Naive B cell (primary cell): ENCODE measurements at regions not wholly inside any gene's neighbourhood (a gene's known extent, or its start where the extent isn't known, plus 50 kb on each side); places are given as distances from the start of the nearest gene placed in this dataset.

Experiments
- ATAC-seq, 2 donors: fragments of 150-1000 bp; cut with Tn5 transposase; 2 replicates each; pipeline ENCODE4 v1.10.0; 2021; ENCODE audit warnings: low read depth in 2 of 2, mild to moderate bottlenecking in 2 of 2, moderate library complexity in 2 of 2
- DNase-seq: peaks from one replicate; pipeline ENCODE4 v3.0.0; 2022
- H3K27ac Mint-ChIP-seq, 6 donors: one replicate each; pipeline ENCODE4 v1.8.0; 2020 to 2022; ENCODE audit warnings: mild to moderate bottlenecking in 6 of 6, mixed read lengths in 6 of 6, moderate library complexity in 5 of 6, inconsistent platforms in 2 of 6
- H3K27me3 Mint-ChIP-seq, 3 donors: one replicate each; pipeline ENCODE4 v1.8.0; 2021 to 2022; ENCODE audit warnings: mixed read lengths in 3 of 3, mild to moderate bottlenecking in 1 of 3
- H3K36me3 Mint-ChIP-seq, 2 donors: one replicate each; pipeline ENCODE4 v1.8.0; 2020 to 2022; ENCODE audit warnings: mixed read lengths in 2 of 2, inconsistent platforms in 1 of 2, mild to moderate bottlenecking in 1 of 2
- H3K4me1 Mint-ChIP-seq, 3 donors: one replicate each; pipeline ENCODE4 v1.8.0; 2020 to 2022; ENCODE audit warnings: mixed read lengths in 3 of 3, inconsistent platforms in 1 of 3, mild to moderate bottlenecking in 1 of 3, moderate library complexity in 1 of 3
- H3K4me3 Mint-ChIP-seq, 8 donors: one replicate each; pipeline ENCODE4 v1.8.0; 2020 to 2022; ENCODE audit warnings: mild to moderate bottlenecking in 8 of 8, mixed read lengths in 8 of 8, moderate library complexity in 8 of 8, inconsistent platforms in 2 of 8
- H3K9me3 Mint-ChIP-seq, 7 donors: one replicate each; pipeline ENCODE4 v1.8.0; 2020 to 2022; ENCODE audit warnings: mixed read lengths in 7 of 7, mild to moderate bottlenecking in 5 of 7, inconsistent platforms in 2 of 7, moderate library complexity in 1 of 7

DNA sequence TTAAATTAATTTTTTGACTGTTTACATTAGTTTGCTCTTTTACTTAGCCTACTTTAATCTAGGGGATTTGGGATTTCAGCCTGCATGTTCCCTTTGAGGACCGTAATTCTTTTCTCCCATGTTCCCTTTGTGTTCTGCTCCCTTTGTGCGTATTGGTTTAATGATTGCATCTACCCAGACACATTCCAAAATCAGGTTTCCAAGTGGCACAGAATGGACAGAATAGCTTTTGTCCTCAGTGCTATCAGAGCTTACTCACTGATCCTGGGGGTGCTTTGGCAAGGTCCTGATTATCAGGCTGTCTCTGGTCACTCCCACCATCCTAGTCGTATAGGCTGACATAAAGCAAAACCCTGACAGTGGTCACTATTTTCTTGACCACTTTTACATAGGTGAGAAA, 867.5 kb downstream of the TSN start:
- DNase-seq, result no peak
- H3K9me3 Mint-ChIP-seq, result peaks cover 6 to 28% (median 16%) of the 10 kb centered on the region in 7 donors
- H3K27me3 Mint-ChIP-seq, result no peaks in the 10 kb centered on the region
- H3K27ac Mint-ChIP-seq, result no peak overlapping the region
- no peaks in the 10 kb centered on the region for H3K4me1 Mint-ChIP-seq
- H3K36me3 Mint-ChIP-seq, result peaks cover under 1 to 3% of the 10 kb centered on the region in 2 donors
- ATAC-seq, result no peak
- H3K4me3 Mint-ChIP-seq, result no peak overlapping the region

DNA sequence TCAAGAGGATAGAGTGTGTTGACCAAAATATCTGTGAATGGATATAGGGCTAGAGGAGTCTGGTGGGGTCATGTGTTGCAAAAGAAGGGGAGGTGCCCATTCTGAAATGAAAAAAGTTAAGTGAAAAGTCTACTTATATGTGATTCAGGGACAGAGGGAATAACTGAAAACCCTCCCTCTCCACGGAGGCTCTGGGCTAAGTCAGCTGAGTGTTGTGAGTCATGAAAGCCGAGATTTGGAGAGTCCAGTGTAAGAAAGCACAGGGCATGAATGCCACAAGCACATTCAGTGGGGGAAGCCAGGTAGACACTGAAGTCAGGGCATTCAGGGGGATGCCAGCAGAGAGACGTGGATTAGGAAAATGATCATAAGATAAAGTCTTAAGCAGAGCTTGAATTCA, 871.9 kb downstream of the TSN start:
- H3K36me3 Mint-ChIP-seq, result no peaks in the 10 kb centered on the region

DNA sequence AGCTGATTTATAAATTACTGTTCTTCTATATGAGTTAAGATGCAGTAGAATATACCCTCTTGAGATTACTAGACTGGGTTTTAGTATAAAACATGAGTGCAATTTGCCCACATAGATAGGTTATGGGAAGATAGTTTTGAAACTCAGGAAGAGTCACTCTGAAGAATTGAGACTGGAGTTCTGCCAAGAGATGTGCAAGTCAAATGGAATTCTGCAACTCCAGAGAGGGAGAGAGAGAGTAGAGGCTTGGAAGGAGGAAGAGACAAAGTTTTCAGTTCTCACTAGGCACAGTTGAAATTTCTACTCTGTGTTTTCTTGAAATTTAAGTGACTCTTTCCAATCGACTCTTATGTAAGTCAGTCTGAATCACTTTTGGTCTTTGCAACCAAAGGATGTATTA, 878.8 kb downstream of the TSN start:
- Mint-ChIP-seq H3K9me3 (peaks cover 2 to 9% (median 4%) of the 10 kb centered on the region in 7 donors), H3K36me3 (no peaks in the 10 kb centered on the region), H3K4me1 (no peaks in the 10 kb centered on the region), H3K4me3 (no peak overlapping the region), H3K27ac (no peak overlapping the region), H3K27me3 (no peaks in the 10 kb centered on the region)
- ATAC-seq (no peak), DNase-seq (no peak)

More for the DNA sequence above, 871.9 kb downstream of the TSN start:
- Mint-ChIP-seq H3K4me3 (peak overlapping the region in 1 of 8 donors; percentile 11), H3K4me1 (no peaks in the 10 kb centered on the region), H3K9me3 (peaks cover 0 to 14% (median 4%) of the 10 kb centered on the region in 7 donors), H3K27me3 (no peaks in the 10 kb centered on the region), H3K27ac (no peak overlapping the region)
- no peak for ATAC-seq
- no peak for DNase-seq

DNA sequence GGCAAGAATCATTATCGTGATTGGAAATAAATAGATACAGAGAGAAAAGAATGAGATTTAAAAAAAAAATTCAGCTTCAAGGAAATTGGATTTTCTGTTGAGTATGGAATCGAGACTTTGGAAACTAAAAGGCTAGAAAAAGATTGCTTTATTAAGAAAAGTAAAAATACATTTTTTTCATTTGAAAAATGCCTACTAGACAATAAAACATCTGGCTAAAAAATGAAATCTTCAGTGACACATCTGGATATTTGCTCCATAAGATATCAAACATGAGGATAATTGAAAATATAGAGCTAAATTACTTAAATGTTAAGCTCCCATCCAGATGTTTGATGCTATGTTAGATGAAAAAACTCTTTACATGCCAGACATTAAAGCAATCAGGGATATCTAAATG, 879.5 kb downstream of the TSN start:
- no peak overlapping the region for H3K4me3 Mint-ChIP-seq
- H3K4me1 Mint-ChIP-seq, result no peaks in the 10 kb centered on the region
- H3K9me3 Mint-ChIP-seq, result peaks cover 2 to 8% (median 4%) of the 10 kb centered on the region in 7 donors
- no peaks in the 10 kb centered on the region for H3K36me3 Mint-ChIP-seq
- DNase-seq (no peak), ATAC-seq (no peak)
- no peaks in the 10 kb centered on the region for H3K27me3 Mint-ChIP-seq
- H3K27ac Mint-ChIP-seq, result no peak overlapping the region

DNA sequence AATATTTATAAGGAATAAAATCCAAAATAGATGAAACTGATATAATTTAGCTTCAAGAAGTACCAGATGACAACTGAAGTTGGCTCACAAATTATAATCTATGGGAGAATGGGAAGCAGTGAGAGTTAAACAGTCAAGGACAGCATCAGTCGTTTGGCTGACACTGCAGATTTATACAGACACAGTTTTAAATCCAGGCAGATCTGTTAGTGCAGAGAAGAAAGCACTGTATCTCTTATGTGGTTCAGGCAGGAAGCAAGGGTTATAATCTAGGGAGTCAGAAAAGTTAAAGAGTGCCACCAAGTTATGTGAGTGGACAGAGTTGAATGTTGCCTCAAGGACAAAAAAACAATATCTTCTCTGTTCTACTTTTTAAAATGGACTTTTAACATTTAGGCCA, 880.2 kb downstream of the TSN start:
- H3K4me1 Mint-ChIP-seq, result no peaks in the 10 kb centered on the region
- peaks cover 0 to 9% (median 4%) of the 10 kb centered on the region in 7 donors for H3K9me3 Mint-ChIP-seq
- H3K4me3 Mint-ChIP-seq, result no peak overlapping the region

DNA sequence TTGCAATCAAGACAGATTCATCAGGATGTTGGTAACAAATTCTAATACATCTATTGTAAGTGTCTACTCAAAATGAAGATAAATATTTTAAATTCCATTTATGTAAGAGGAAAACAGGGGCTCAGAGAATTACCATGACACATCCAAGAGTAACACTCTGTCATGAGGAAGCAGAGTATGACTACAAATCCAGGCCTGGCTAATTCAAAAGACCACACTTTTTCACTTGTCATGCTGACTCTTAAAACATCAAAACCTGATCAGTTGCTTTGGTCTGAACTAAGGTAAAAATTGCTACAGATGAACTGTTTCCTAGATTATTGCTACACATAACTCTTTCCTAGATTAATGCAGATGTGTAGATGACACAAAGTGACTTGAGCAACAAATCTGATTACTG, 880.6 kb downstream of the TSN start:
- no peak overlapping the region for H3K27ac Mint-ChIP-seq
- DNase-seq (no peak), ATAC-seq (no peak)
- H3K4me3 Mint-ChIP-seq, result no peak overlapping the region
- H3K27me3 Mint-ChIP-seq, result no peaks in the 10 kb centered on the region
- H3K4me1 Mint-ChIP-seq, result no peaks in the 10 kb centered on the region
- H3K9me3 Mint-ChIP-seq, result peaks cover 0 to 10% (median 4%) of the 10 kb centered on the region in 7 donors
- no peaks in the 10 kb centered on the region for H3K36me3 Mint-ChIP-seq

More for the DNA sequence above, 880.2 kb downstream of the TSN start:
- DNase-seq (no peak), ATAC-seq (no peak)
- H3K36me3 Mint-ChIP-seq, result no peaks in the 10 kb centered on the region
- no peaks in the 10 kb centered on the region for H3K27me3 Mint-ChIP-seq
- H3K27ac Mint-ChIP-seq, result no peak overlapping the region

DNA sequence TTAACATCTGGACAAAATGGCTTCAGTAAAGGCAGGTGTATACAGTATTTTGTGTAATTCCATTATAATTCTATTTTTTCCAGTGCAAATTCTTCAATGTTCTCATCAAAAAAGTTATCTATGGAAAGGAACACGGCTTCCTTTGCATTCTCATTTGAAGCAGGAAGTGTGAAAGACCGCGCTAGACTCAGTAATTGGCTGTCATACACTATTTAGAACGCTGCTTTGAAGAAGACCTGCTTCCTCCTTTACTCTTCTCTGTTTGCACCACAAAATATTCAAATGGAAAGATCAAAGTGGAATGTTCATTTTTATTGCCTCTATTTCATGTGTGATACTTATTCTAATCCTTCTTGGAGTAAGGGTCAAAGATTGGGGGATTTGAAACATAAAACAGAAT, 883.7 kb downstream of the TSN start:
- peaks cover 0 to 18% (median 5%) of the 10 kb centered on the region in 7 donors for H3K9me3 Mint-ChIP-seq
- no peaks in the 10 kb centered on the region for H3K27me3 Mint-ChIP-seq
- no peak for ATAC-seq
- H3K4me3 Mint-ChIP-seq, result no peak overlapping the region
- H3K4me1 Mint-ChIP-seq, result no peaks in the 10 kb centered on the region
- H3K36me3 Mint-ChIP-seq, result no peaks in the 10 kb centered on the region
- H3K27ac Mint-ChIP-seq, result no peak overlapping the region
- DNase-seq, result no peak

DNA sequence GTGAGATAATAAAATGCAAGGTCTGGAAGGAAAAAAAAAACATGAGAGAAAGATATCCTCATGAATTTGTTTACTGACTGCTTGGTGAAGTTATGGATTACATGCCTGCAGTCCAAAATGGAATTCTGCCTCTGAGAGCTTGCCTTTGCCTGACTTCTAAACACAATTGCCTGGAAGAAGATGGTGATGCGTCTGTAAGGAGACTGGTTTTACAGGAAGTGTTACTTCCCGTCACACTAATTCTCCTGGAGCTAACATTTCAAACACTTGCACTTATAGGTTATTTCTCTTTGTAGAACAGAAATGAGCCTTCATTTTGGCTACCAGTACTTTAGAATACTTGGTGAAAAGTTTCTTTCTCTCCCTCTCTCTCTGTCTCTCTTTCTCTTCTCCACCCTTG, 884.3 kb downstream of the TSN start:
- H3K36me3 Mint-ChIP-seq, result no peaks in the 10 kb centered on the region
- no peak overlapping the region for H3K27ac Mint-ChIP-seq

DNA sequence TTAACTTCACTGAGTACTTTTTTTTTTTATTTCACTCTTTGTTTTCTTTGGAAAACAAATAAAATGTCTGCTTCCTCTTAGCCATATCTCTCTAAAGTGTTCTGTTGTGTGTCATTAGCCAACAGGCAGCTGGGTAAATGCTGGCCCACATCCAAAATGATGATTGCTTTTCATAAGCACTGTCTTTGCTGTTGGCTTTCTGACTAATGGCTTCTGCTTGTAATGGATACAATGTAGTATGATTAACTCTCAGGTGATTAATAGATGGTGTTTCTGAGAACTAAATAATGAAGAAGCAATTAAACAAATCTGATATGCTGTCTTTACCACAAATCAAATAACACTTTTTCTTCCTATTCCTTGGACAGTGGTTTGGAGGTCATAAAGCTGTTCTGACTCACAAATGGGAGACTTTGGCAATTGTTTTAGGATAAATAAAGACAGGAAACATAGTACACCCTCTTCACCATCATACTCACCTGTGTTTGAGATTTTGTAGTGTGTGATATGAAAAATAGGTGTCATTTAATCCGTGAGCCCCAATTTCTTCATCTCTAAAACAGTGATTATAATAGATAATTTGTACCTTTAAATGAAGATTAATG, 888.4 kb downstream of the TSN start:
- ATAC-seq (no peak), DNase-seq (no peak)
- no peak overlapping the region for H3K4me3 Mint-ChIP-seq
- H3K27ac Mint-ChIP-seq, result no peak overlapping the region
- peaks cover 0 to 14% (median 2%) of the 10 kb centered on the region in 7 donors for H3K9me3 Mint-ChIP-seq
- no peaks in the 10 kb centered on the region for H3K27me3 Mint-ChIP-seq
- H3K36me3 Mint-ChIP-seq, result no peaks in the 10 kb centered on the region
- H3K4me1 Mint-ChIP-seq, result no peaks in the 10 kb centered on the region

More for the DNA sequence above, 884.3 kb downstream of the TSN start:
- H3K27me3 Mint-ChIP-seq, result no peaks in the 10 kb centered on the region
- H3K4me1 Mint-ChIP-seq, result no peaks in the 10 kb centered on the region
- DNase-seq (no peak), ATAC-seq (no peak)
- no peak overlapping the region for H3K4me3 Mint-ChIP-seq
- peaks cover 0 to 18% (median 5%) of the 10 kb centered on the region in 7 donors for H3K9me3 Mint-ChIP-seq

DNA sequence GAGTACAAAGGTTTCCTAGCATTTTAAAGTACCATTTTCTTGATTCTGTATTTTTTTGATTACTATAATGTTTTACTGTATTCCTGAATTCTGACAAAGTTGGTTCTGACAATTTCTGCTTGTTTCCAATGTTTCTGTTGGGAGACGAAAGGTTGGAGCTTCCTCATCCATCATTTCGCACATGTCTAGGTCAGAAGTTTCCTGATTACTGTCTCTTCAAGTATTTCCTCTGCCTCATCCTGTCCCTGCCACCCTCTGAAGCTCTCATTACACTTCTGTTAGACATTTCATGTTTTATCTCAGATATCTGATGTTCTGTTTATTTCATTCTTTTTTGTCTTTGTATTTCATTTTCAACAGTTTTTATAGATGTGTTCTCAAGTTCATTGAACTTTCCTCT, 895.8 kb downstream of the TSN start:
- H3K27me3 Mint-ChIP-seq, result no peaks in the 10 kb centered on the region

DNA sequence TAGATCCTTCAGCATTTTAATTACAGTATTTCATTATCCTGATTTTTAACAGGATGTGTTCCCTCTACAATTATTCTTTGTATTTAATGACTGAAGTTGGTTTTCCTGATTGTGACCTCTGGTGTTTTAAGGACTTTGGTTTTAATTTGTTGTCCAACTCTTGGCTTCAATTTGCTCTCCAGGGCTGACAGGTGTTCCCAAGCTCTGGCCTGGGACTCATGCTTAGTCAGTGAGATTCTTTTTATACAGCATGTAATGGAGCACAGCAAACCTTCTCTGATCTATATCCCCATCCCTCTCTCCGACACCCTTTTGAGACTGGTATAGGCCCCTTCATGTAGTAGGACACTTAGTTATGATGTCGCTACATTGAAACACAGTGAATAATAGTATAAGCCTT, 896.3 kb downstream of the TSN start:
- no peak overlapping the region for H3K4me3 Mint-ChIP-seq
- H3K9me3 Mint-ChIP-seq, result peaks cover 0 to 7% (median 2%) of the 10 kb centered on the region in 7 donors
- no peak for DNase-seq
- no peaks in the 10 kb centered on the region for H3K27me3 Mint-ChIP-seq
- H3K4me1 Mint-ChIP-seq, result no peaks in the 10 kb centered on the region
- H3K36me3 Mint-ChIP-seq, result no peaks in the 10 kb centered on the region
- H3K27ac Mint-ChIP-seq, result no peak overlapping the region
- ATAC-seq, result no peak

More for the DNA sequence above, 895.8 kb downstream of the TSN start:
- H3K9me3 Mint-ChIP-seq, result peaks cover 0 to 7% (median under 1%) of the 10 kb centered on the region in 7 donors
- no peak overlapping the region for H3K27ac Mint-ChIP-seq
- no peaks in the 10 kb centered on the region for H3K36me3 Mint-ChIP-seq
- no peak for DNase-seq
- ATAC-seq, result no peak
- H3K4me1 Mint-ChIP-seq, result no peaks in the 10 kb centered on the region
- H3K4me3 Mint-ChIP-seq, result no peak overlapping the region

DNA sequence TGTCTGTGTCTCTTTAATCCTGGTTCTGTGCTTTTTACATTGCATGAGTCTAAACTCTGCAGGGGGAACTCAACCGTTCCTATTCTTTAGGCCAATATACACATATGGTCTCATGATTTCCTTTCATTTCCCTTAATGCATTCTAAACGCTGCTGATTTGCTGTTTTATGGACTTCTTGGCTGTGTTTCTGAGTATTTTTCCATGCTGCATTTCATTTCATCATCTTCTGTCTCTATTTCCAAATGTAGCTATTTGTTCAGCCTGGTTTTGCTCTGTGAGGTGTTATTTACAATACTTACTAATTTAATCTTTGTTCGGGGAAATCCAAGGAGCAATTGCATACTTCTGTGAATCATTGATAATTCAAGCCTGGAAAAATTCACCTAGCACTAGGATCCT, 897.2 kb downstream of the TSN start:
- Mint-ChIP-seq H3K4me3 (no peak overlapping the region), H3K9me3 (peaks cover 0 to 7% (median 3%) of the 10 kb centered on the region in 7 donors), H3K27me3 (no peaks in the 10 kb centered on the region), H3K27ac (no peak overlapping the region), H3K36me3 (no peaks in the 10 kb centered on the region), H3K4me1 (no peaks in the 10 kb centered on the region)
- no peak for ATAC-seq
- DNase-seq, result no peak

DNA sequence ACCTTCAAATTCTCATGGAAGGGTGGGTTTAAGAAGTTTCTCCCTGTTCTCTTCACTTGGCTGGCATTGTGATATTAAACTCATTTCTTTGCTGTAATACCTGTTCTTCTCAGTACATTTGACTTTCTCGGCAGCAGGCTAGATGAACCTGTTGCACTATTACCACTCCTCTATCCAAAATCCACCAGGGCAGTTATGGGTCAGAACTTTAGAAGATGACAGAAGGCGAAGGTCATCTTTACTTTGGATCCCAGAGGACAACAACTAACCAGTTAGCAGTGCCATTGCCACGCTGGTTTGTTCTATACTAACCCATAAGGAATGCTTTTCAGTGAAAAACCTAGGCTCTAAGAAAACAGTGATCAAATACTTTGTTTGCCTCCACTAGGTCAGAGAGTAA, 901.0 kb downstream of the TSN start:
- Mint-ChIP-seq H3K4me3 (no peak overlapping the region), H3K36me3 (no peaks in the 10 kb centered on the region), H3K27me3 (no peaks in the 10 kb centered on the region), H3K9me3 (peaks cover 0 to 5% (median 2%) of the 10 kb centered on the region in 7 donors), H3K27ac (no peak overlapping the region), H3K4me1 (no peaks in the 10 kb centered on the region)
- ATAC-seq, result no peak
- DNase-seq, result no peak

DNA sequence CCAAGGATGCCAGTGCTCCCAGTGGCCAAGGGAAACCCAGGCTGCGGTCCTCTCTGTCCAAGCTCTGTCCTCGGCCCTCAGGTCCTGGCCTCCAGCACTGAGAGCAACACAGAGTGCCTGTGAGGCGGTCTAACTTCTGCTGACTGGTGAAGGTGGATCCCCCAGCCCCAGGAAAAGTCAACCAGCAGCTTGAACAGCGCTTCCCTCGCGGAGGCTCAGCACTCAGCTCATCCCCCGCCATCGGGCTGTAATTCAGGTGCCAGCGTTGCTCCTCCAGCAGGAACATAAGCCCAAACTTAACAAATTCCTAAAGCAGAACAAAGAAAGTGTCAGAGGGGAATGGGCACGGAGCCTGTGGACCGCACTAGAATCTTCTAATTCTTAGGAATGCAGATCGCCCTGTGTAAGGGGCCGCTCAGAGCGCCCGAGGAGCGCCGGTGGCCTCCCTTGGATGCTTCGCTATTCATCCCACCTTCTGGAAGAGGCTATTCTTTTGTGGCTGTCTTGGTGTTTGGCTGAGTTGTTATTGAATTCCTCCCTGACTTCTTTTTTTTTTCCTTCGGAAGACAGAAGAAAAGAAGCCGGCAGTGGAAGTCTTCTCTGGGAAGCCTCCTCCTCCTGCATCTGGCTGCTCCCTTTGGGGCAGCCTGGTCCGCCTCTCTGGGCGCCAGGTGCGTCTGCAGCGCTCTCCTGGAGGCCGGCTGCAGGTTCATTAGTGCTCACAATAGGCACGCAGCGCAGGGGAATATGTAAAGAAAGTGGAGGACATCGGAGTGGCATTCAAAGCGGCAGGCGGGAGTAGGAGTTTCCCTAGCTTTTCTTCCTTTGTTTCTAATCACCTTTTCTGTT, 905.6 kb downstream of the TSN start:
- Mint-ChIP-seq H3K36me3 (no peaks in the 10 kb centered on the region), H3K9me3 (peaks cover 0 to 12% (median 2%) of the 10 kb centered on the region in 7 donors), H3K4me1 (no peaks in the 10 kb centered on the region), H3K27me3 (no peaks in the 10 kb centered on the region), H3K27ac (peak overlapping the region in 2 of 6 donors; percentile 44 to 54), H3K4me3 (peak overlapping the region in 1 of 8 donors; percentile 10)
- ATAC-seq, result no peak
- no peak for DNase-seq
